ENCODE measurements at regions not wholly inside any gene's neighbourhood (a gene's known extent, or its start where the extent isn't known, plus 50 kb on each side); places are given as distances from the start of the nearest gene placed in this dataset.

- TF ChIP-seq EGR1 (IDR thresholded peaks at IDR 0.05; ENCODE audit: low read depth in 2 of 2) (no peak), RAD21 (IDR thresholded peaks at IDR 0.05) (no peak), MAX (IDR thresholded peaks at IDR 0.05) (no peak), TAF1 (conservative IDR thresholded peaks at IDR 0.05) (no peak), CTCF (IDR thresholded peaks at IDR 0.05; ENCODE audit: low read depth, low read length, missing input control) (no peak), ATF3 (IDR thresholded peaks at IDR 0.05) (no peak), REST (IDR thresholded peaks at IDR 0.05) (no peak)
Observed at GRCh38 chr1:113266788-113267187, 123.5 kb upstream of the MAGI3 start.
